H9 (cell line): ENCODE measurements at regions not wholly inside any gene's neighbourhood (a gene's known extent, or its start where the extent isn't known, plus 50 kb on each side); places are given as distances from the start of the nearest gene placed in this dataset.

Experiments
- DNase-seq: peaks from one replicate; pipeline ENCODE4 v3.0.0-alpha.2; 2017
- H2AFZ ChIP-seq: one replicate; pipeline ENCODE4 v1.6.1; 2013; ENCODE audit warnings: mild to moderate bottlenecking, low read length, control low read depth, moderate library complexity
- H2AK5ac ChIP-seq: 2 replicates; pipeline ENCODE4 v1.6.1; 2013; ENCODE audit warnings: low read length, control low read depth, mixed read lengths; ENCODE audit not compliant: insufficient read length
- H2BK120ac ChIP-seq: one replicate; pipeline ENCODE4 v1.6.1; 2013; ENCODE audit warnings: low read depth, mild to moderate bottlenecking, low read length, control low read depth, inconsistent platforms; ENCODE audit not compliant: poor library complexity, severe bottlenecking
- H2BK12ac ChIP-seq: 2 replicates; pipeline ENCODE4 v1.6.1; 2013; ENCODE audit warnings: low read length, control low read depth, mixed read lengths, low read depth; ENCODE audit not compliant: insufficient read length
- H2BK15ac ChIP-seq: 2 replicates; pipeline ENCODE4 v1.6.1; 2013; ENCODE audit warnings: low read depth, low read length, control low read depth
- H2BK20ac ChIP-seq: one replicate; pipeline ENCODE4 v1.6.1; 2013; ENCODE audit warnings: low read depth, mild to moderate bottlenecking, low read length, control low read depth, inconsistent platforms; ENCODE audit not compliant: poor library complexity, severe bottlenecking
- H2BK5ac ChIP-seq: 2 replicates; pipeline ENCODE4 v1.6.1; 2013; ENCODE audit warnings: low read length, control low read depth, mixed read lengths; ENCODE audit not compliant: insufficient read length
- H3K14ac ChIP-seq: 2 replicates; pipeline ENCODE4 v1.6.1; 2013; ENCODE audit warnings: low read length, control low read depth; ENCODE audit not compliant: insufficient read depth
- H3K18ac ChIP-seq: 2 replicates; pipeline ENCODE4 v1.6.1; 2013; ENCODE audit warnings: low read depth, mild to moderate bottlenecking, mixed read lengths, low read length, control low read depth; ENCODE audit not compliant: insufficient read length
- H3K23ac ChIP-seq: 2 replicates; pipeline ENCODE4 v1.6.1; 2013; ENCODE audit warnings: low read length, control low read depth, mixed read lengths, low read depth; ENCODE audit not compliant: insufficient read length
- H3K23me2 ChIP-seq: 2 replicates; pipeline ENCODE4 v1.6.1; 2013; ENCODE audit warnings: low read depth, mild to moderate bottlenecking, mixed read lengths, low read length, control low read depth; ENCODE audit not compliant: insufficient read length, poor library complexity, severe bottlenecking
- H3K27ac ChIP-seq: 2 replicates; pipeline ENCODE4 v1.5.1; 2013; ENCODE audit warnings: low read length, control low read depth, mixed read lengths, low read depth; ENCODE audit not compliant: insufficient read length
- H3K27me3 ChIP-seq: 2 replicates; pipeline ENCODE4 v1.6.1; 2013; ENCODE audit warnings: low read length, control low read depth, inconsistent platforms; ENCODE audit not compliant: insufficient read depth
- H3K4ac ChIP-seq: 2 replicates; pipeline ENCODE4 v1.6.1; 2013; ENCODE audit warnings: low read depth, mild to moderate bottlenecking, control low read depth, inconsistent platforms, low read length, moderate library complexity
- H3K4me1 ChIP-seq: 2 replicates; pipeline ENCODE4 v1.6.1; 2013; ENCODE audit warnings: low read length, control low read depth, inconsistent platforms; ENCODE audit not compliant: insufficient read depth
- H3K4me2 ChIP-seq: 2 replicates; pipeline ENCODE4 v1.6.1; 2013; ENCODE audit warnings: low read length, control low read depth, mixed read lengths; ENCODE audit not compliant: insufficient read length, insufficient read depth
- H3K56ac ChIP-seq: 2 replicates; pipeline ENCODE4 v1.6.1; 2013; ENCODE audit warnings: low read depth, mild to moderate bottlenecking, mixed read lengths, low read length, control low read depth; ENCODE audit not compliant: insufficient read length
- H3K79me1 ChIP-seq: 2 replicates; pipeline ENCODE4 v1.6.1; 2013; ENCODE audit warnings: low read depth, mild to moderate bottlenecking, moderate library complexity, low read length, control low read depth, inconsistent platforms; ENCODE audit not compliant: insufficient read depth, poor library complexity, severe bottlenecking
- H3K79me2 ChIP-seq: 2 replicates; pipeline ENCODE4 v1.6.1; 2013; ENCODE audit warnings: low read length, control low read depth, inconsistent platforms; ENCODE audit not compliant: insufficient read depth
- H3K9ac ChIP-seq: 2 replicates; pipeline ENCODE4 v1.6.1; 2013; ENCODE audit warnings: low read length, control low read depth, mixed read lengths; ENCODE audit not compliant: insufficient read length; ENCODE audit errors: extremely low read depth
- H3K9me3 ChIP-seq: one replicate; pipeline ENCODE4 v1.6.1; 2013; ENCODE audit warnings: low read depth, low read length, inconsistent platforms; ENCODE audit not compliant: control insufficient read depth
- H3T11ph ChIP-seq: one replicate; pipeline ENCODE4 v1.6.1; 2013; ENCODE audit warnings: mild to moderate bottlenecking, low read length, control low read depth, inconsistent platforms
- H4K20me1 ChIP-seq: one replicate; pipeline ENCODE4 v1.6.1; 2013; ENCODE audit not compliant: control insufficient read depth, insufficient read length, insufficient read depth
- H4K5ac ChIP-seq: 2 replicates; pipeline ENCODE4 v1.6.1; 2013; ENCODE audit warnings: low read depth, mild to moderate bottlenecking, mixed read lengths, low read length, control low read depth; ENCODE audit not compliant: insufficient read length
- H4K8ac ChIP-seq: replicated peaks from 2 replicates; pipeline ENCODE4 v1.6.1; 2013; ENCODE audit warnings: low read length, control low read depth, mixed read lengths, low read depth; ENCODE audit not compliant: insufficient read length
- H4K91ac ChIP-seq: 2 replicates; pipeline ENCODE4 v1.6.1; 2013; ENCODE audit warnings: low read depth, mild to moderate bottlenecking, moderate library complexity, mixed read lengths, low read length, control low read depth; ENCODE audit not compliant: insufficient read length
- H3K27ac Mint-ChIP-seq, 3 experiments: 2 replicates in 2 of 3; 3 replicates in 1 of 3; pipeline ENCODE4 v1.8.0; 2020 to 2021; ENCODE audit warnings: mixed read lengths in 3 of 3, mild to moderate bottlenecking in 1 of 3, moderate library complexity in 1 of 3
- H3K27me3 Mint-ChIP-seq: 2 replicates; pipeline ENCODE4 v1.8.0; 2021; ENCODE audit warnings: low read depth, mild to moderate bottlenecking, moderate library complexity, mixed read lengths
- H3K36me3 Mint-ChIP-seq, 3 experiments: 2 replicates in 2 of 3; 3 replicates in 1 of 3; pipeline ENCODE4 v1.8.0; 2020 to 2021; ENCODE audit warnings: low read depth in 3 of 3, mixed read lengths in 3 of 3; ENCODE audit not compliant: insufficient read depth in 1 of 3
- H3K4me1 Mint-ChIP-seq, 2 experiments: 2 replicates each; pipeline ENCODE4 v1.8.0; 2020; ENCODE audit warnings: mixed read lengths in 2 of 2
- H3K4me3 Mint-ChIP-seq, 2 experiments: 2 replicates in 1 of 2; 3 replicates in 1 of 2; pipeline ENCODE4 v1.8.0; 2020 to 2021; ENCODE audit warnings: mild to moderate bottlenecking in 2 of 2, mixed read lengths in 2 of 2, moderate library complexity in 1 of 2
- H3K9me3 Mint-ChIP-seq, 2 experiments: 2 replicates in 1 of 2; 3 replicates in 1 of 2; pipeline ENCODE4 v1.8.0; 2020; ENCODE audit warnings: mild to moderate bottlenecking in 2 of 2, mixed read lengths in 2 of 2, moderate library complexity in 1 of 2
- WGBS: extraction: QIAGEN DNeasy Blood & Tissue Kit; methylation state at CpG from one replicate; pipeline ENCODE4 v1.1.7; 2013; ENCODE audit warnings: missing lambda C conversion rate, low lambda C conversion rate, mixed read lengths; ENCODE audit not compliant: insufficient read length; ENCODE audit errors: extremely low coverage; 5-methylcytosine and 5-hydroxymethylcytosine counted together
- TF ChIP-seq, protein P1 (sequence below): fragments of 200-600 bp; sonication (generic); conservative IDR thresholded peaks from 3 replicates; pipeline ENCODE4 v1.8.0; 2021; ENCODE audit warnings: antibody characterized with exemption, mild to moderate bottlenecking

DNA sequence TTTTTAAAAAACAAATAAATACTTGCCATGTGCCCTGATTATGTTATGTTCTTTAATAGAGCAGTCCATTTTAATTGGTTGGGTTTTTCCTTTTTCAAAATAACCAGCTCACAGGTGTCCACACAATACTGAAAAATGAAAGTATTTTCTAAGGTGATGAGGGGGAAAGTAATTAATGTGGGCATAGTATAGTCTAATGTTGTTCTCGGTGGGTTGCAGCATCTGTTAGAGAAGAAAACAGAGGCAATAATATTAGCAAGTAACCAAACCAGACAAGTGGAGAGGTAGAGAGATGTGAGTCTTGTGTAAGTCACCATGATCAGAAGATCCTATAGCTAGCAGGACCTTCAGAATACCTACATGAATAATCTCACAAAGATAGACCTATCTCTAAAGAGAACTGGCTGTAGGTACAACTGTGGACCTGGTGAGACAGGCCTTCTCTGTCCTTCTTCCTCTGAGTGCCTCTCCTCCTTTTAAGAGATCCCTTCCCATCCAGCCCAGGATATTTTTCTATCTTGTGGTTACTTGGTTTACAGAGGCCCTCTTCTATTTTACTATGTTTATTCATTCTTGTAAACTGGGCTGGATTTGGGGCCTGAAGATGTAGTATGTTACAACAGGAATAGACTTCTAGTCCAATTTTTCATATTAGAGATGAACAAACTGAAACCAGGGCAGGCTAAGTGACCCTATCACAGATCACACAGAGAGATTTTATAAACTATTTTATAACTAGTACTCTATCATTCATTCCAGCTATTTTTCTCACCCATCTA, 67.1 kb upstream of the MSTN start:
- Histone ChIP-seq H3K56ac (no peak overlapping the region), H2BK5ac (no peak overlapping the region), H3T11ph (no peak overlapping the region), H3K4me2 (no peak overlapping the region), H3K9me3 (no peaks in the 10 kb centered on the region), H3K23ac (no peak overlapping the region), H3K9ac (no peak overlapping the region), H2BK15ac (no peak overlapping the region), H2BK20ac (no peak overlapping the region), H2BK12ac (no peak overlapping the region), H2AFZ (no peak overlapping the region), H2BK120ac (no peak overlapping the region), H4K5ac (no peak overlapping the region), H4K8ac (no peak overlapping the region), H3K27ac (no peak overlapping the region), H3K23me2 (no peaks in the 10 kb centered on the region), H4K91ac (no peak overlapping the region), H3K4me1 (no peaks in the 10 kb centered on the region), H3K14ac (no peak overlapping the region), H3K79me1 (no peaks in the 10 kb centered on the region), H3K4ac (no peak overlapping the region), H3K18ac (no peak overlapping the region), H4K20me1 (no peaks in the 10 kb centered on the region), H3K27me3 (no peaks in the 10 kb centered on the region), H2AK5ac (no peak overlapping the region), H3K79me2 (no peaks in the 10 kb centered on the region)
- Mint-ChIP-seq H3K4me3 (no peak overlapping the region), H3K36me3 (no peaks in the 10 kb centered on the region), H3K27me3 (no peaks in the 10 kb centered on the region), H3K4me1 (no peaks in the 10 kb centered on the region), H3K27ac (no peak overlapping the region), H3K9me3 (no peaks in the 10 kb centered on the region; a peak in 1 of 5 replicates)
- TF ChIP-seq, protein P1, sequence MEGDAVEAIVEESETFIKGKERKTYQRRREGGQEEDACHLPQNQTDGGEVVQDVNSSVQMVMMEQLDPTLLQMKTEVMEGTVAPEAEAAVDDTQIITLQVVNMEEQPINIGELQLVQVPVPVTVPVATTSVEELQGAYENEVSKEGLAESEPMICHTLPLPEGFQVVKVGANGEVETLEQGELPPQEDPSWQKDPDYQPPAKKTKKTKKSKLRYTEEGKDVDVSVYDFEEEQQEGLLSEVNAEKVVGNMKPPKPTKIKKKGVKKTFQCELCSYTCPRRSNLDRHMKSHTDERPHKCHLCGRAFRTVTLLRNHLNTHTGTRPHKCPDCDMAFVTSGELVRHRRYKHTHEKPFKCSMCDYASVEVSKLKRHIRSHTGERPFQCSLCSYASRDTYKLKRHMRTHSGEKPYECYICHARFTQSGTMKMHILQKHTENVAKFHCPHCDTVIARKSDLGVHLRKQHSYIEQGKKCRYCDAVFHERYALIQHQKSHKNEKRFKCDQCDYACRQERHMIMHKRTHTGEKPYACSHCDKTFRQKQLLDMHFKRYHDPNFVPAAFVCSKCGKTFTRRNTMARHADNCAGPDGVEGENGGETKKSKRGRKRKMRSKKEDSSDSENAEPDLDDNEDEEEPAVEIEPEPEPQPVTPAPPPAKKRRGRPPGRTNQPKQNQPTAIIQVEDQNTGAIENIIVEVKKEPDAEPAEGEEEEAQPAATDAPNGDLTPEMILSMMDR, result no peak
- no peak for DNase-seq
- WGBS, result no CpG with 5 or more reads among the region's 1 CpG
